ENCODE measurements at regions not wholly inside any gene's neighbourhood (a gene's known extent, or its start where the extent isn't known, plus 50 kb on each side); places are given as distances from the start of the nearest gene placed in this dataset.

- ChIA-PET POLR2A (interaction anchor here (1.6 kb wide), 1 partner anchor 11 kb away, joined by 5 read pairs; no protein-coding TSS in a partner anchor), CTCF (interaction anchor here (1.2 to 2.1 kb wide), 3 partner anchors 9 to 56 kb away, joined by 3 to 6 read pairs (median 3); no protein-coding TSS in a partner anchor)
- Mint-ChIP-seq H3K27ac (ENCODE audit: low read depth, unreplicated experiment) (no peak overlapping the region), H3K9me3 (ENCODE audit: unreplicated experiment) (no peaks in the 10 kb centered on the region), H3K4me1 (ENCODE audit: insufficient read depth, unreplicated experiment) (peaks cover 12% of the 10 kb centered on the region), H3K4me3 (ENCODE audit: unreplicated experiment) (no peak overlapping the region), H3K27me3 (ENCODE audit: insufficient read depth, unreplicated experiment) (peaks cover 66% of the 10 kb centered on the region), H3K36me3 (ENCODE audit: insufficient read depth, unreplicated experiment) (no peaks in the 10 kb centered on the region)
- no TSS peak for BruUV-seq (replicated peaks)
- intact Hi-C loops (cut with micrococcal nuclease) = no loop called here
- TF ChIP-seq CTCF (IDR thresholded peaks at IDR 0.05; ENCODE audit: unreplicated experiment) = no peak
- no peak for DNase-seq (ENCODE audit: unreplicated experiment)
Measured at GRCh38 chr5:175785681-175786080, 85.7 kb upstream of the CPLX2 start.

DNA sequence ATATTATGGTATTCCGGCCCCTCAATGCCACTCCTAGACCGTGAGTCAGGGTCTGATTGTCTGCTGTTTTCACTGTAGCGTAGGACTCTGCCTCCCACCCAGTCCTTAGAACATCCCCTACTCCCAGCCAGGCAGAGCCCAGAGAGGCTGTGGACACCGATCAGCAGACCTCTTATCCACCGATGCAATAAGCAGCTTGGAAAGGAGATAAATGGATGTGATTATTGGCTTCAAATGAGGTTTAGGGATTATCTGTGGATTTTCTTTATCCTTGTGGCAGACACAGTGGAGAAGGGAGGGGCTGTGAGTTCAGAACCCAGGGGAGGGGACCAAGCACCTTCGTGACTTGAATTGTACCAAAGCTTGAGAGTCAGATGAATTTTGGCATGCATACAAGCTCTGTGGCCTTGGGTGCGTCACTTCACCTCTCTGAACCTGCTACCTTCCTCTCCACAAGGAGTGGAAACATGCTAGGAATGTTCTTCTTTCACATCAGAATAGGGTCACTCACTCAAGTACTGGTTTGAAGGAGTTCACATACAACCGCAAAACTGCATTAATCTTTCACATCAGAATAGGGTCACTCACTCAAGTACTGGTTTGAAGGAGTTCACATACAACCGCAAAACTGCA, 83.1 kb upstream of the CPLX2 start:
- Mint-ChIP-seq H3K4me1 (ENCODE audit: insufficient read depth, unreplicated experiment) (peaks cover 12% of the 10 kb centered on the region), H3K36me3 (ENCODE audit: insufficient read depth, unreplicated experiment) (no peaks in the 10 kb centered on the region), H3K9me3 (ENCODE audit: unreplicated experiment) (no peaks in the 10 kb centered on the region), H3K4me3 (ENCODE audit: unreplicated experiment) (no peak overlapping the region), H3K27ac (ENCODE audit: low read depth, unreplicated experiment) (no peak overlapping the region), H3K27me3 (ENCODE audit: insufficient read depth, unreplicated experiment) (peaks cover 70% of the 10 kb centered on the region)
- POLR2A ChIA-PET = interaction anchor here (1.7 kb wide), 1 partner anchor 58 kb away, joined by 3 read pairs; no protein-coding TSS in a partner anchor
- TF ChIP-seq CTCF (IDR thresholded peaks at IDR 0.05; ENCODE audit: unreplicated experiment) = no peak
- CTCF ChIA-PET = interaction anchor here (2.6 kb wide), 1 partner anchor 58 kb away, joined by 12 read pairs; no protein-coding TSS in a partner anchor
- intact Hi-C loops (cut with micrococcal nuclease) = no loop called here
- no TSS peak for BruUV-seq (replicated peaks)
- no peak for DNase-seq (ENCODE audit: unreplicated experiment)

DNA sequence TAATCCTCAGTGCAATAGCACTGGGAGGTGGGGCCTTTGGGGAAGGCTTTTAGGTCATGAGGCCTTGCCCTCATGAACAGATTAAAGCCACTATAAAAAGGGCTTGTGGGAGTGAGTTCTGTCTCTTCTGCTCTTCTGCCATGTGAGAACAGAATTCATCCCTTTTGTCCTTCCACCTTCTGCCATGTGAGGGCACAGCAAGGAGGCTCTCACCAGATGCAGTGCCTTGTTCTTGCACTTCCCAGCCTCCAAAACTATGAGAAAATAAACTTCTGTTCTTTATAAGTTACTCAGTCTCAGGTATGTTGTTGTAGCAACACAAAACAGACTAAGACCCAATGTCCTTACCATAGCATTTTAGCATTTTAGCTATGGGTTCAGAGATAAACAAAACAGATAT, 81.7 kb upstream of the CPLX2 start:
- BruUV-seq (replicated peaks) = no TSS peak
- Mint-ChIP-seq H3K4me3 (ENCODE audit: unreplicated experiment) (no peak overlapping the region), H3K27ac (ENCODE audit: low read depth, unreplicated experiment) (no peak overlapping the region), H3K27me3 (ENCODE audit: insufficient read depth, unreplicated experiment) (peaks cover 74% of the 10 kb centered on the region), H3K36me3 (ENCODE audit: insufficient read depth, unreplicated experiment) (no peaks in the 10 kb centered on the region), H3K9me3 (ENCODE audit: unreplicated experiment) (no peaks in the 10 kb centered on the region), H3K4me1 (ENCODE audit: insufficient read depth, unreplicated experiment) (peaks cover 12% of the 10 kb centered on the region)
- TF ChIP-seq CTCF (IDR thresholded peaks at IDR 0.05; ENCODE audit: unreplicated experiment) = no peak
- POLR2A ChIA-PET = no interaction called here
- intact Hi-C loops (cut with micrococcal nuclease) = no loop called here
- CTCF ChIA-PET = interaction anchor here (0.6 to 2.6 kb wide), 2 partner anchors 59 to 658 kb away, joined by 3 to 12 read pairs; no protein-coding TSS in a partner anchor
- DNase-seq (ENCODE audit: unreplicated experiment) = no peak

DNA sequence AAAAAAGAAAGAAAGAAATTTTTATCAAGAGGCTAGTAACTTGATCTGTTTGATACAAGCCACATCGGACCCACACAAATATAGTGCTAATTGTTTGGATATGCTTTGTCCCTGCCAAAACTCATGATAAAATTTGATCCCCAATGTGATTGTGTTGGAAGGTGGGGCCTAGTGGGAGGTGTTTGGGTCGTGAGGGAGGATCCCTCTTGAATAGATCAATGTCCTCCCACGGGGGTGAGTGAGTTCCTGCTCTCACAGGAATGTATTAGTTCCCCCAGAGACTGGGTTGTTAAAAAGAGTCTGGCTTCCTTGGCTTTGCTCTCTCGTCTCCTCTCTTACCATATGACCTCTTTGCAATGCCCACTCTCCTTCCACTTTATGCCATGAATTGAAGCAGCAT, 80.6 kb upstream of the CPLX2 start:
- no peak overlapping the region for H3K4me3 Mint-ChIP-seq (ENCODE audit: unreplicated experiment)
- no peak overlapping the region for H3K27ac Mint-ChIP-seq (ENCODE audit: low read depth, unreplicated experiment)
- H3K27me3 Mint-ChIP-seq (ENCODE audit: insufficient read depth, unreplicated experiment) = peaks cover 75% of the 10 kb centered on the region
- DNase-seq (ENCODE audit: unreplicated experiment) = no peak
- no peaks in the 10 kb centered on the region for H3K36me3 Mint-ChIP-seq (ENCODE audit: insufficient read depth, unreplicated experiment)
- ChIA-PET CTCF (interaction anchor here (2.6 kb wide), 1 partner anchor 61 kb away, joined by 12 read pairs; no protein-coding TSS in a partner anchor), POLR2A (no interaction called here)
- no peak for TF ChIP-seq CTCF (IDR thresholded peaks at IDR 0.05; ENCODE audit: unreplicated experiment)
- intact Hi-C loops (cut with micrococcal nuclease) = no loop called here
- no TSS peak for BruUV-seq (replicated peaks)
- H3K9me3 Mint-ChIP-seq (ENCODE audit: unreplicated experiment) = no peaks in the 10 kb centered on the region
- peaks cover 12% of the 10 kb centered on the region for H3K4me1 Mint-ChIP-seq (ENCODE audit: insufficient read depth, unreplicated experiment)
